Neural progenitor cell (in vitro differentiated cells): ENCODE measurements at regions not wholly inside any gene's neighbourhood (a gene's known extent, or its start where the extent isn't known, plus 50 kb on each side); places are given as distances from the start of the nearest gene placed in this dataset.

Source experiments
- DNase-seq: peaks from one replicate; pipeline ENCODE4 v3.0.0-alpha.2; 2016; ENCODE audit warnings: low spot score
- H2AFZ ChIP-seq: fragments of 200-600 bp; sonication (generic); replicated peaks from 2 replicates; pipeline ENCODE4 v1.6.1; 2016; ENCODE audit warnings: antibody characterized with exemption
- H3F3A ChIP-seq: fragments of 200-600 bp; sonication (generic); 2 replicates; pipeline ENCODE4 v1.6.1; 2016; ENCODE audit warnings: antibody characterized with exemption, low read depth
- H3K27ac ChIP-seq: fragments of 200-600 bp; sonication (generic); 2 replicates; pipeline ENCODE4 v1.5.1; 2016; ENCODE audit warnings: mild to moderate bottlenecking
- H3K27me3 ChIP-seq: fragments of 200-600 bp; sonication (generic); 2 replicates; pipeline ENCODE4 v1.6.1; 2016; ENCODE audit warnings: mild to moderate bottlenecking, moderate library complexity
- H3K36me3 ChIP-seq: fragments of 200-600 bp; sonication (generic); 2 replicates; pipeline ENCODE4 v1.5.1; 2016
- H3K4me1 ChIP-seq: fragments of 200-600 bp; sonication (generic); 2 replicates; pipeline ENCODE4 v1.6.1; 2016; ENCODE audit warnings: mixed run types
- H3K4me2 ChIP-seq: fragments of 200-600 bp; sonication (generic); 2 replicates; pipeline ENCODE4 v1.6.1; 2016
- H3K4me3 ChIP-seq: fragments of 200-600 bp; sonication (generic); 2 replicates; pipeline ENCODE4 v1.5.1; 2016
- H3K79me2 ChIP-seq: fragments of 200-600 bp; sonication (generic); 2 replicates; pipeline ENCODE4 v1.6.1; 2016; ENCODE audit warnings: low read depth
- H3K9ac ChIP-seq: fragments of 200-600 bp; sonication (generic); 2 replicates; pipeline ENCODE4 v1.6.1; 2016
- H3K9me3 ChIP-seq: fragments of 200-600 bp; sonication (generic); 2 replicates; pipeline ENCODE4 v1.5.1; 2016; ENCODE audit warnings: low read depth
- H4K20me1 ChIP-seq: fragments of 200-600 bp; sonication (generic); 2 replicates; pipeline ENCODE4 v1.6.1; 2016; ENCODE audit warnings: low read depth
- H3K27ac Mint-ChIP-seq: 3 replicates; pipeline ENCODE4 v1.8.0; 2021; ENCODE audit warnings: mixed read lengths
- H3K27me3 Mint-ChIP-seq: 2 replicates; pipeline ENCODE4 v1.8.0; 2022; ENCODE audit warnings: low read depth, mild to moderate bottlenecking, inconsistent platforms, moderate library complexity, mixed read lengths; ENCODE audit not compliant: insufficient read depth
- H3K36me3 Mint-ChIP-seq: 3 replicates; pipeline ENCODE4 v1.8.0; 2021; ENCODE audit warnings: mixed read lengths
- H3K4me1 Mint-ChIP-seq: 3 replicates; pipeline ENCODE4 v1.8.0; 2021; ENCODE audit warnings: mixed read lengths
- H3K4me3 Mint-ChIP-seq: 3 replicates; pipeline ENCODE4 v1.8.0; 2021; ENCODE audit warnings: mild to moderate bottlenecking, moderate library complexity, mixed read lengths
- H3K9me3 Mint-ChIP-seq: 3 replicates; pipeline ENCODE4 v1.8.0; 2020; ENCODE audit warnings: mixed read lengths
- CTCF ChIP-seq: fragments of 200-600 bp; sonication (generic); IDR thresholded peaks from 2 replicates; pipeline ENCODE4 v1.5.1; 2017; ENCODE audit warnings: antibody characterized with exemption, mild to moderate bottlenecking
- EZH2 ChIP-seq: fragments of 200-600 bp; sonication (generic); IDR thresholded peaks from 2 replicates; pipeline ENCODE4 v1.6.1; 2017; ENCODE audit warnings: antibody characterized with exemption, mild to moderate bottlenecking, moderate library complexity
- EZH2phosphoT487 ChIP-seq: fragments of 200-600 bp; sonication (generic); IDR thresholded peaks from 2 replicates; pipeline ENCODE4 v1.6.1; 2017; ENCODE audit warnings: antibody characterized with exemption

DNA sequence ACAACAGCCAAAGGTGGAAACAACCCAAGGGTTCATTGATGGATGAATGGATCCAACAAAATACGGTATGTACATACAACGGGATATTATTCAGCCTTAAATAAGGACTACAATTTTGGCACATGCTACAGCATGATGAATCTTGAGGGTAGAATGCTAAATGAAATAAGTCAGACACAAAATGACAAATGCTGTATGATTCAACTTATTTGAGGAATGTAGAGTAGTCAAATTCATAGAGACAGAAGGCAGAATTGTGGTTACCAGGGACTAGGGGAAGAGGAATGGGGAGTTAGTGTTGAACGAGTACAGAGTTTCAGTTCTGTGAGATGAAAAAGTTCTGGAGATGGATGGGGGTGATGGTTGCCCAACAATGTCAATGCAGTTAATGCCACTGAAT, 118.0 kb upstream of the PAXBP1 start:
- no peak overlapping the region for H3K4me3 ChIP-seq
- H3K36me3 ChIP-seq, result no peaks in the 10 kb centered on the region
- peaks cover 3% of the 10 kb centered on the region for H3K9me3 Mint-ChIP-seq
- H3K79me2 ChIP-seq, result no peaks in the 10 kb centered on the region
- TF ChIP-seq EZH2 (no peak), CTCF (no peak), EZH2phosphoT487 (no peak)
- peaks cover 2% of the 10 kb centered on the region for H3K36me3 Mint-ChIP-seq
- no peak overlapping the region for H3K27ac Mint-ChIP-seq
- no peak overlapping the region for H2AFZ ChIP-seq
- peaks cover 4% of the 10 kb centered on the region for H3K27me3 Mint-ChIP-seq
- H3K27me3 ChIP-seq, result no peaks in the 10 kb centered on the region
- no peak overlapping the region for H3K27ac ChIP-seq
- H3F3A ChIP-seq, result no peaks in the 10 kb centered on the region
- no peaks in the 10 kb centered on the region for H3K4me1 ChIP-seq
- no peak for DNase-seq
- H3K9ac ChIP-seq, result no peak overlapping the region
- H3K4me3 Mint-ChIP-seq, result no peak overlapping the region
- no peaks in the 10 kb centered on the region for H3K4me1 Mint-ChIP-seq
- no peaks in the 10 kb centered on the region for H3K9me3 ChIP-seq
- H4K20me1 ChIP-seq, result no peaks in the 10 kb centered on the region
- H3K4me2 ChIP-seq, result no peak overlapping the region

- Histone ChIP-seq H3K4me2 (no peak overlapping the region), H4K20me1 (no peaks in the 10 kb centered on the region), H3K4me3 (no peak overlapping the region), H3F3A (no peaks in the 10 kb centered on the region), H3K79me2 (no peaks in the 10 kb centered on the region), H3K4me1 (no peaks in the 10 kb centered on the region), H3K27me3 (no peaks in the 10 kb centered on the region), H3K9me3 (no peaks in the 10 kb centered on the region), H2AFZ (no peak overlapping the region), H3K27ac (no peak overlapping the region), H3K36me3 (no peaks in the 10 kb centered on the region), H3K9ac (no peak overlapping the region)
- Mint-ChIP-seq H3K36me3 (peaks cover 2% of the 10 kb centered on the region), H3K27ac (no peak overlapping the region), H3K4me3 (no peak overlapping the region), H3K9me3 (peaks cover 3% of the 10 kb centered on the region), H3K27me3 (peaks cover 4% of the 10 kb centered on the region), H3K4me1 (no peaks in the 10 kb centered on the region)
- DNase-seq, result no peak
- TF ChIP-seq CTCF (no peak), EZH2 (no peak), EZH2phosphoT487 (no peak)
These were observed 122.8 kb upstream of the PAXBP1 start for GRCh38 chr21:32894321-32894720.

- Histone ChIP-seq H3K36me3 (no peaks in the 10 kb centered on the region), H3K4me1 (no peaks in the 10 kb centered on the region), H3K4me3 (no peak overlapping the region), H3F3A (no peaks in the 10 kb centered on the region), H3K9ac (no peak overlapping the region), H3K9me3 (no peaks in the 10 kb centered on the region), H3K27me3 (no peaks in the 10 kb centered on the region), H2AFZ (no peak overlapping the region), H3K27ac (no peak overlapping the region), H4K20me1 (no peaks in the 10 kb centered on the region), H3K4me2 (no peak overlapping the region), H3K79me2 (no peaks in the 10 kb centered on the region)
- H3K4me1 Mint-ChIP-seq, result no peaks in the 10 kb centered on the region
- no peak for DNase-seq
- no peaks in the 10 kb centered on the region for H3K36me3 Mint-ChIP-seq
- H3K27ac Mint-ChIP-seq, result no peak overlapping the region
- TF ChIP-seq CTCF, result no peak
- no peak for TF ChIP-seq EZH2
- no peak for TF ChIP-seq EZH2phosphoT487
- peaks cover 2% of the 10 kb centered on the region for H3K27me3 Mint-ChIP-seq
- H3K9me3 Mint-ChIP-seq, result no peaks in the 10 kb centered on the region
- H3K4me3 Mint-ChIP-seq, result no peak overlapping the region
These were observed 124.9 kb upstream of the OLIG2 start for GRCh38 chr21:32900814-32901213.

GRCh38 chr21:32907521-32907920, 118.2 kb upstream of the OLIG2 start:
- Histone ChIP-seq H2AFZ (no peak overlapping the region), H3K9me3 (no peaks in the 10 kb centered on the region), H3K36me3 (no peaks in the 10 kb centered on the region), H3K4me3 (no peak overlapping the region), H3K9ac (no peak overlapping the region), H3K4me1 (no peaks in the 10 kb centered on the region), H3K27ac (no peak overlapping the region), H4K20me1 (no peaks in the 10 kb centered on the region), H3K27me3 (no peaks in the 10 kb centered on the region), H3K4me2 (no peak overlapping the region), H3F3A (no peaks in the 10 kb centered on the region), H3K79me2 (no peaks in the 10 kb centered on the region)
- Mint-ChIP-seq H3K36me3 (no peaks in the 10 kb centered on the region), H3K27ac (no peak overlapping the region), H3K4me1 (no peaks in the 10 kb centered on the region), H3K9me3 (no peaks in the 10 kb centered on the region), H3K4me3 (no peak overlapping the region), H3K27me3 (peaks cover 7% of the 10 kb centered on the region)
- no peak for DNase-seq
- TF ChIP-seq CTCF, result no peak
- TF ChIP-seq EZH2phosphoT487, result no peak
- TF ChIP-seq EZH2, result no peak
